ENCODE measurements at regions not wholly inside any gene's neighbourhood (a gene's known extent, or its start where the extent isn't known, plus 50 kb on each side); places are given as distances from the start of the nearest gene placed in this dataset.

DNA sequence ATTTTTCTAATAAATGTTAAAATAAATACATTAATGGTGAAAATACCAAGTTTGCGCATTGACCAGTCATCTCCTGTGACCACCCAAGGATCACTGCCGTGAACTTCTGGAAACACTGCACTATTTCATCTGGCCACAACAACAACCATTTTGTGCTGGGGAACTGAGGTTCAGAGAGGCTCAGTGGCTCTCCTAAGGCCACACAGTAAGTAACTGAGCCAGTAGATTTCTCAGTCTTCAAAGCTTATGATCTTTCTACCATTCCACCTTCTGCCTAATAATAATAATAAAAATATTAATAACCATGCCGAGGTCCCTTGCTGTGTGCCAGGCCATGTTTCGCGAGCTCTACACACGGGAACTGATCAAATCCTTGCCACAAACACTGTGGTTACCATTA lies 182.0 kb downstream of the IRF8 start:
- TF ChIP-seq, protein P1, sequence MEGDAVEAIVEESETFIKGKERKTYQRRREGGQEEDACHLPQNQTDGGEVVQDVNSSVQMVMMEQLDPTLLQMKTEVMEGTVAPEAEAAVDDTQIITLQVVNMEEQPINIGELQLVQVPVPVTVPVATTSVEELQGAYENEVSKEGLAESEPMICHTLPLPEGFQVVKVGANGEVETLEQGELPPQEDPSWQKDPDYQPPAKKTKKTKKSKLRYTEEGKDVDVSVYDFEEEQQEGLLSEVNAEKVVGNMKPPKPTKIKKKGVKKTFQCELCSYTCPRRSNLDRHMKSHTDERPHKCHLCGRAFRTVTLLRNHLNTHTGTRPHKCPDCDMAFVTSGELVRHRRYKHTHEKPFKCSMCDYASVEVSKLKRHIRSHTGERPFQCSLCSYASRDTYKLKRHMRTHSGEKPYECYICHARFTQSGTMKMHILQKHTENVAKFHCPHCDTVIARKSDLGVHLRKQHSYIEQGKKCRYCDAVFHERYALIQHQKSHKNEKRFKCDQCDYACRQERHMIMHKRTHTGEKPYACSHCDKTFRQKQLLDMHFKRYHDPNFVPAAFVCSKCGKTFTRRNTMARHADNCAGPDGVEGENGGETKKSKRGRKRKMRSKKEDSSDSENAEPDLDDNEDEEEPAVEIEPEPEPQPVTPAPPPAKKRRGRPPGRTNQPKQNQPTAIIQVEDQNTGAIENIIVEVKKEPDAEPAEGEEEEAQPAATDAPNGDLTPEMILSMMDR (IDR thresholded peaks at IDR 0.05): no peak
- TF ChIP-seq EZH2 (IDR thresholded peaks at IDR 0.05): no peak
- TF ChIP-seq EZH2phosphoT487 (IDR thresholded peaks at IDR 0.05): no peak

Measured in neural progenitor cell (in vitro differentiated cells).